HepG2 (cell line): ENCODE measurements at regions not wholly inside any gene's neighbourhood (a gene's known extent, or its start where the extent isn't known, plus 50 kb on each side); places are given as distances from the start of the nearest gene placed in this dataset.

ENCODE experiments used
- ATF3 ChIP-seq: sonication (generic); formaldehyde crosslinking; IDR thresholded peaks from 2 replicates; pipeline ENCODE4 v1.4.0; 2020; ENCODE audit warnings: missing genetic modification reagents
- EHMT2 ChIP-seq: fragments of 200-600 bp; sonication (generic); IDR thresholded peaks from 2 replicates; pipeline ENCODE4 v1.7.0; 2017; ENCODE audit warnings: antibody characterized with exemption, low read depth, low read length, borderline replicate concordance
- ETV6 ChIP-seq: sonication (generic); formaldehyde crosslinking; conservative IDR thresholded peaks from 2 replicates; pipeline ENCODE4 v1.4.0; 2020; ENCODE audit warnings: missing genetic modification reagents
- EZH2 ChIP-seq: conservative IDR thresholded peaks from 2 replicates; pipeline ENCODE4 v1.6.1; 2012; ENCODE audit warnings: mild to moderate bottlenecking, low read depth, low read length, moderate library complexity
- IRF2 ChIP-seq: IDR thresholded peaks from 2 replicates; pipeline ENCODE4 v1.6.1; 2018; ENCODE audit warnings: missing genetic modification reagents, missing compliant biosample characterization
- NCOR1 ChIP-seq: fragments of 200-600 bp; sonication (generic); IDR thresholded peaks from 2 replicates; pipeline ENCODE4 v1.7.0; 2017; ENCODE audit warnings: antibody characterized with exemption, low read length, borderline replicate concordance
- SRY ChIP-seq: sonication (generic); formaldehyde crosslinking; IDR thresholded peaks from 2 replicates; pipeline ENCODE4 v1.8.0; 2022; ENCODE audit warnings: mild to moderate bottlenecking, missing genetic modification reagents
- ZNF274 ChIP-seq: sonication (generic); formaldehyde crosslinking; IDR thresholded peaks from 2 replicates; pipeline ENCODE4 v1.5.1; 2020; ENCODE audit warnings: mild to moderate bottlenecking, missing genetic modification reagents
- ZNF350 ChIP-seq: sonication (generic); formaldehyde crosslinking; IDR thresholded peaks from 2 replicates; pipeline ENCODE4 v1.4.0; 2020; ENCODE audit warnings: mild to moderate bottlenecking, low read depth, missing genetic modification reagents, borderline replicate concordance
- TF ChIP-seq, protein P1 (sequence below): sonication (generic); formaldehyde crosslinking; IDR thresholded peaks from 2 replicates; pipeline ENCODE4 v1.4.0; 2020; ENCODE audit warnings: mild to moderate bottlenecking, missing genetic modification reagents
- TF ChIP-seq, protein P2 (sequence below): sonication (generic); formaldehyde crosslinking; IDR thresholded peaks from 2 replicates; pipeline ENCODE4 v1.5.0; 2020; ENCODE audit warnings: mild to moderate bottlenecking, missing genetic modification reagents, moderate library complexity
- TF ChIP-seq, protein P3 (sequence below): sonication (generic); formaldehyde crosslinking; IDR thresholded peaks from 2 replicates; pipeline ENCODE4 v1.8.0; 2023; ENCODE audit warnings: mild to moderate bottlenecking, missing genetic modification reagents
- TF ChIP-seq, protein P4 (sequence below): sonication (generic); formaldehyde crosslinking; IDR thresholded peaks from 2 replicates; pipeline ENCODE4 v1.8.0; 2022; ENCODE audit warnings: missing genetic modification reagents, mild to moderate bottlenecking, moderate library complexity, borderline replicate concordance

DNA sequence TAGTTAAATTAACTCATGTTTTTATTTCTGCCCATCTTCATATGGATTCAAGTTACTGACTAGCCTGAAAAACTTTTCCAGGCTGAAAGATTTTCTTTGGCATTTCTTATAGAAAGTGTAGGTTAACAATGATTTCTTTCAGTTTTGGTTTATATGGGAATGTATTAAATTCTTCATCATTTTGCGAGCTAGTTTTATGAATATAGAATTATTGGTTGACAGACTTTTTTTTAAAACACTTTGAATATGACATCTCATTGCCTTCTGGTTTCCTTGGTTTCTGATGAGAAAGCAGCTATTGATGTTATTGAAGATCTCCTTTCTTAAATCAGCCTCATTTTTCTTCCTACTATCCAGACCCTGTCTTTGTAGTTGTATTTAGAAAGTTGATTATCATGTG lies 211.0 kb upstream of the AKR1E2 start:
- TF ChIP-seq SRY (CRISPR knock-in tag) (no peak), ZNF350 (CRISPR knock-in tag) (no peak), EZH2 (no peak), ETV6 (CRISPR knock-in tag) (no peak), EHMT2 (no peak), ZNF274 (CRISPR knock-in tag) (no peak), ATF3 (CRISPR knock-in tag) (no peak), IRF2 (CRISPR knock-in tag) (no peak), NCOR1 (no peak)
- TF ChIP-seq, protein P1, sequence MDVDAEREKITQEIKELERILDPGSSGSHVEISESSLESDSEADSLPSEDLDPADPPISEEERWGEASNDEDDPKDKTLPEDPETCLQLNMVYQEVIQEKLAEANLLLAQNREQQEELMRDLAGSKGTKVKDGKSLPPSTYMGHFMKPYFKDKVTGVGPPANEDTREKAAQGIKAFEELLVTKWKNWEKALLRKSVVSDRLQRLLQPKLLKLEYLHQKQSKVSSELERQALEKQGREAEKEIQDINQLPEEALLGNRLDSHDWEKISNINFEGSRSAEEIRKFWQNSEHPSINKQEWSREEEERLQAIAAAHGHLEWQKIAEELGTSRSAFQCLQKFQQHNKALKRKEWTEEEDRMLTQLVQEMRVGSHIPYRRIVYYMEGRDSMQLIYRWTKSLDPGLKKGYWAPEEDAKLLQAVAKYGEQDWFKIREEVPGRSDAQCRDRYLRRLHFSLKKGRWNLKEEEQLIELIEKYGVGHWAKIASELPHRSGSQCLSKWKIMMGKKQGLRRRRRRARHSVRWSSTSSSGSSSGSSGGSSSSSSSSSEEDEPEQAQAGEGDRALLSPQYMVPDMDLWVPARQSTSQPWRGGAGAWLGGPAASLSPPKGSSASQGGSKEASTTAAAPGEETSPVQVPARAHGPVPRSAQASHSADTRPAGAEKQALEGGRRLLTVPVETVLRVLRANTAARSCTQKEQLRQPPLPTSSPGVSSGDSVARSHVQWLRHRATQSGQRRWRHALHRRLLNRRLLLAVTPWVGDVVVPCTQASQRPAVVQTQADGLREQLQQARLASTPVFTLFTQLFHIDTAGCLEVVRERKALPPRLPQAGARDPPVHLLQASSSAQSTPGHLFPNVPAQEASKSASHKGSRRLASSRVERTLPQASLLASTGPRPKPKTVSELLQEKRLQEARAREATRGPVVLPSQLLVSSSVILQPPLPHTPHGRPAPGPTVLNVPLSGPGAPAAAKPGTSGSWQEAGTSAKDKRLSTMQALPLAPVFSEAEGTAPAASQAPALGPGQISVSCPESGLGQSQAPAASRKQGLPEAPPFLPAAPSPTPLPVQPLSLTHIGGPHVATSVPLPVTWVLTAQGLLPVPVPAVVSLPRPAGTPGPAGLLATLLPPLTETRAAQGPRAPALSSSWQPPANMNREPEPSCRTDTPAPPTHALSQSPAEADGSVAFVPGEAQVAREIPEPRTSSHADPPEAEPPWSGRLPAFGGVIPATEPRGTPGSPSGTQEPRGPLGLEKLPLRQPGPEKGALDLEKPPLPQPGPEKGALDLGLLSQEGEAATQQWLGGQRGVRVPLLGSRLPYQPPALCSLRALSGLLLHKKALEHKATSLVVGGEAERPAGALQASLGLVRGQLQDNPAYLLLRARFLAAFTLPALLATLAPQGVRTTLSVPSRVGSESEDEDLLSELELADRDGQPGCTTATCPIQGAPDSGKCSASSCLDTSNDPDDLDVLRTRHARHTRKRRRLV (CRISPR knock-in tag), result no peak
- TF ChIP-seq, protein P2, sequence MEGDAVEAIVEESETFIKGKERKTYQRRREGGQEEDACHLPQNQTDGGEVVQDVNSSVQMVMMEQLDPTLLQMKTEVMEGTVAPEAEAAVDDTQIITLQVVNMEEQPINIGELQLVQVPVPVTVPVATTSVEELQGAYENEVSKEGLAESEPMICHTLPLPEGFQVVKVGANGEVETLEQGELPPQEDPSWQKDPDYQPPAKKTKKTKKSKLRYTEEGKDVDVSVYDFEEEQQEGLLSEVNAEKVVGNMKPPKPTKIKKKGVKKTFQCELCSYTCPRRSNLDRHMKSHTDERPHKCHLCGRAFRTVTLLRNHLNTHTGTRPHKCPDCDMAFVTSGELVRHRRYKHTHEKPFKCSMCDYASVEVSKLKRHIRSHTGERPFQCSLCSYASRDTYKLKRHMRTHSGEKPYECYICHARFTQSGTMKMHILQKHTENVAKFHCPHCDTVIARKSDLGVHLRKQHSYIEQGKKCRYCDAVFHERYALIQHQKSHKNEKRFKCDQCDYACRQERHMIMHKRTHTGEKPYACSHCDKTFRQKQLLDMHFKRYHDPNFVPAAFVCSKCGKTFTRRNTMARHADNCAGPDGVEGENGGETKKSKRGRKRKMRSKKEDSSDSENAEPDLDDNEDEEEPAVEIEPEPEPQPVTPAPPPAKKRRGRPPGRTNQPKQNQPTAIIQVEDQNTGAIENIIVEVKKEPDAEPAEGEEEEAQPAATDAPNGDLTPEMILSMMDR, result no peak
- TF ChIP-seq, protein P3, sequence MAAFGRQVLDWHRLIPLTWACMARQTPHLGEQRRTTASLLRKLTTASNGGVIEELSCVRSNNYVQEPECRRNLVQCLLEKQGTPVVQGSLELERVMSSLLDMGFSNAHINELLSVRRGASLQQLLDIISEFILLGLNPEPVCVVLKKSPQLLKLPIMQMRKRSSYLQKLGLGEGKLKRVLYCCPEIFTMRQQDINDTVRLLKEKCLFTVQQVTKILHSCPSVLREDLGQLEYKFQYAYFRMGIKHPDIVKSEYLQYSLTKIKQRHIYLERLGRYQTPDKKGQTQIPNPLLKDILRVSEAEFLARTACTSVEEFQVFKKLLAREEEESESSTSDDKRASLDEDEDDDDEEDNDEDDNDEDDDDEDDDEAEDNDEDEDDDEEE (CRISPR knock-in tag), result no peak
- TF ChIP-seq, protein P4, sequence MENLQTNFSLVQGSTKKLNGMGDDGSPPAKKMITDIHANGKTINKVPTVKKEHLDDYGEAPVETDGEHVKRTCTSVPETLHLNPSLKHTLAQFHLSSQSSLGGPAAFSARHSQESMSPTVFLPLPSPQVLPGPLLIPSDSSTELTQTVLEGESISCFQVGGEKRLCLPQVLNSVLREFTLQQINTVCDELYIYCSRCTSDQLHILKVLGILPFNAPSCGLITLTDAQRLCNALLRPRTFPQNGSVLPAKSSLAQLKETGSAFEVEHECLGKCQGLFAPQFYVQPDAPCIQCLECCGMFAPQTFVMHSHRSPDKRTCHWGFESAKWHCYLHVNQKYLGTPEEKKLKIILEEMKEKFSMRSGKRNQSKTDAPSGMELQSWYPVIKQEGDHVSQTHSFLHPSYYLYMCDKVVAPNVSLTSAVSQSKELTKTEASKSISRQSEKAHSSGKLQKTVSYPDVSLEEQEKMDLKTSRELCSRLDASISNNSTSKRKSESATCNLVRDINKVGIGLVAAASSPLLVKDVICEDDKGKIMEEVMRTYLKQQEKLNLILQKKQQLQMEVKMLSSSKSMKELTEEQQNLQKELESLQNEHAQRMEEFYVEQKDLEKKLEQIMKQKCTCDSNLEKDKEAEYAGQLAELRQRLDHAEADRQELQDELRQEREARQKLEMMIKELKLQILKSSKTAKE (CRISPR knock-in tag), result no peak
